ENCODE measurements at regions not wholly inside any gene's neighbourhood (a gene's known extent, or its start where the extent isn't known, plus 50 kb on each side); places are given as distances from the start of the nearest gene placed in this dataset.
A peak's percentile ranks its signal among the peaks of the same experiment; 100 is the strongest.

GRCh38 chr14:66224492-66225178, 261.5 kb upstream of the CCDC196 start:
- Histone ChIP-seq H3K27me3 (ENCODE audit: control insufficient read depth, insufficient read depth, low read length) (no peaks in the 10 kb centered on the region), H3K79me2 (ENCODE audit: control insufficient read depth, insufficient read depth, low read length) (no peaks in the 10 kb centered on the region), H3K4me1 (ENCODE audit: control insufficient read depth, extremely low read depth, insufficient read depth, low read length) (no peaks in the 10 kb centered on the region), H2AFZ (ENCODE audit: low read length) (no peak overlapping the region), H3K36me3 (ENCODE audit: control insufficient read depth, insufficient read depth, low read length) (no peaks in the 10 kb centered on the region), H3K27ac (ENCODE audit: insufficient read depth, low read length) (no peak overlapping the region), H3K4me2 (ENCODE audit: extremely low read depth, insufficient read depth, low read length) (no peak overlapping the region), H4K20me1 (ENCODE audit: control insufficient read depth, extremely low read depth, insufficient read depth, low read length) (no peaks in the 10 kb centered on the region), H3K9ac (ENCODE audit: insufficient read depth, low read length) (no peak overlapping the region), H3K9me3 (ENCODE audit: control insufficient read depth, insufficient read depth, low read depth, low read length) (no peaks in the 10 kb centered on the region), H3K4me3 (replicated peaks in 1 of 4; ENCODE audit: control extremely low read depth in 1 of 4, insufficient read depth in 1 of 4, low read depth in 3 of 4, low read length in 4 of 4) (no peak overlapping the region)
- TF ChIP-seq EZH2 (IDR thresholded peaks at IDR 0.05; ENCODE audit: low read length, missing control alignments): no peak
- TF ChIP-seq, protein P1, sequence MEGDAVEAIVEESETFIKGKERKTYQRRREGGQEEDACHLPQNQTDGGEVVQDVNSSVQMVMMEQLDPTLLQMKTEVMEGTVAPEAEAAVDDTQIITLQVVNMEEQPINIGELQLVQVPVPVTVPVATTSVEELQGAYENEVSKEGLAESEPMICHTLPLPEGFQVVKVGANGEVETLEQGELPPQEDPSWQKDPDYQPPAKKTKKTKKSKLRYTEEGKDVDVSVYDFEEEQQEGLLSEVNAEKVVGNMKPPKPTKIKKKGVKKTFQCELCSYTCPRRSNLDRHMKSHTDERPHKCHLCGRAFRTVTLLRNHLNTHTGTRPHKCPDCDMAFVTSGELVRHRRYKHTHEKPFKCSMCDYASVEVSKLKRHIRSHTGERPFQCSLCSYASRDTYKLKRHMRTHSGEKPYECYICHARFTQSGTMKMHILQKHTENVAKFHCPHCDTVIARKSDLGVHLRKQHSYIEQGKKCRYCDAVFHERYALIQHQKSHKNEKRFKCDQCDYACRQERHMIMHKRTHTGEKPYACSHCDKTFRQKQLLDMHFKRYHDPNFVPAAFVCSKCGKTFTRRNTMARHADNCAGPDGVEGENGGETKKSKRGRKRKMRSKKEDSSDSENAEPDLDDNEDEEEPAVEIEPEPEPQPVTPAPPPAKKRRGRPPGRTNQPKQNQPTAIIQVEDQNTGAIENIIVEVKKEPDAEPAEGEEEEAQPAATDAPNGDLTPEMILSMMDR (conservative IDR thresholded peaks at IDR 0.05 in 1 of 2, IDR thresholded peaks at IDR 0.05 in 1 of 2; ENCODE audit: low read depth in 1 of 2, low read length in 2 of 2): no peak
- DNase-seq (ENCODE audit: low read depth in 2 of 2): no peak

DNA sequence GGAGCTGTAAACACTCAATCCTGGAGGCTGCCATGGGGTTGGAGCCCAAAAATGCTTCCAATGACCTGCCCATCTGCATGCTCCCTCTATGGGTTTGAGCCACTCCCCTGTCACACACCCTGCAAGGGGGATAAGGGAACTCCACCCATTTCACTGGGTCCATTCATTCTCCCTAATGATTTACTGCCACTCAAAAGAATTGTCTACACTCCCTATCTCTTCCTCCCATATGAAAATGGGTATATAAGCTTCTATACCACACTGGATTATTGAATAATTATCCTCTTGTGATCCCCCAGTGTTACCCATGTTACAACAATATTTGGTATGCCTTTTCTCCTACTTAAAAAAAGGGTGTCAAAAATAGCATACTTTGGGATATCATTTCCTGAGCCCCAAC, 260.8 kb upstream of the CCDC196 start:
- no peak for DNase-seq (ENCODE audit: low read depth in 2 of 2)
- H3K27ac ChIP-seq (ENCODE audit: insufficient read depth, low read length): no peak overlapping the region
- no peak overlapping the region for H2AFZ ChIP-seq (ENCODE audit: low read length)

DNA sequence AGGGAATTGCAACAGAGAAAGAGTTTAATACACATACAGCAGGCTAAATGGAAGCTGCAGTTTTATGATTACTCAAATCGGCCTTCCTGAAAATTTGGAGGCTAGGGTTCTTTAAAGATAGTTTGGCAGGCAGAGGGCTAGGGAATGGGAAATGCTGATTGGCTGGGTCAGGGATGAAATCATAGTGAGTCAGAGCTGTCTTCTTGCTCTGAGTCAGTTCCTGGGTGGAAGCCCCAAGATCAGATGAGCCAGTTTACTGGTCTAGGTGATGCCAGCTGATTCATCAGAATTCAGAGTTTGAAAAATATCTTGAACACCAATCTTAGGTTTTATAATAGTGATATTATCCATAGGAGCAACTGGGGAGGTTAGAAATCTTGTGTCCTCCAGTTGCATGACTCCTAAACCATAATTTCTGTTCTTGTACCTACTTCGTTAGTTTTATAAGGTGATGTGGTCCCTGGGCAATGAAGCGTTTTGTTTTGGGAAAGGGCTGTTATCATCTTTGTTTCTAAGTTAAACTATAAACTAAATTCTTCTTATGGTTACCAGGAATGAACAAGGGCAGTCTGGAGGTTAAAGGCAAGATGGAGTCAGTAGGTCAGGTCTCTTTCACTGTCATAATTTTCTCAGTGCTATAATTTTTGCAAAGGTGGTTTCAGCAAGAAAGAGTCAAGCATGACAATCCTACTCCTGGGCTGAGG, 257.8 kb upstream of the CCDC196 start:
- peak; percentile 15 to 77 for DNase-seq (ENCODE audit: low read depth in 2 of 2)
- TF ChIP-seq, protein P1 (conservative IDR thresholded peaks at IDR 0.05 in 1 of 2, IDR thresholded peaks at IDR 0.05 in 1 of 2; ENCODE audit: low read depth in 1 of 2, low read length in 2 of 2): no peak
- no peak for TF ChIP-seq EZH2 (IDR thresholded peaks at IDR 0.05; ENCODE audit: low read length, missing control alignments)
- Histone ChIP-seq H3K27ac (ENCODE audit: insufficient read depth, low read length) (no peak overlapping the region), H3K9ac (ENCODE audit: insufficient read depth, low read length) (no peak overlapping the region), H3K4me3 (replicated peaks in 1 of 4; ENCODE audit: control extremely low read depth in 1 of 4, insufficient read depth in 1 of 4, low read depth in 3 of 4, low read length in 4 of 4) (no peak overlapping the region), H3K4me2 (ENCODE audit: extremely low read depth, insufficient read depth, low read length) (no peak overlapping the region), H3K9me3 (ENCODE audit: control insufficient read depth, insufficient read depth, low read depth, low read length) (no peaks in the 10 kb centered on the region), H3K27me3 (ENCODE audit: control insufficient read depth, insufficient read depth, low read length) (no peaks in the 10 kb centered on the region), H4K20me1 (ENCODE audit: control insufficient read depth, extremely low read depth, insufficient read depth, low read length) (no peaks in the 10 kb centered on the region), H2AFZ (ENCODE audit: low read length) (no peak overlapping the region), H3K4me1 (ENCODE audit: control insufficient read depth, extremely low read depth, insufficient read depth, low read length) (no peaks in the 10 kb centered on the region), H3K36me3 (ENCODE audit: control insufficient read depth, insufficient read depth, low read length) (no peaks in the 10 kb centered on the region), H3K79me2 (ENCODE audit: control insufficient read depth, insufficient read depth, low read length) (no peaks in the 10 kb centered on the region)

More for the DNA sequence above, 260.8 kb upstream of the CCDC196 start:
- no peak overlapping the region for H3K9ac ChIP-seq (ENCODE audit: insufficient read depth, low read length)
- H3K9me3 ChIP-seq (ENCODE audit: control insufficient read depth, insufficient read depth, low read depth, low read length): no peaks in the 10 kb centered on the region
- no peaks in the 10 kb centered on the region for H3K27me3 ChIP-seq (ENCODE audit: control insufficient read depth, insufficient read depth, low read length)
- H3K4me1 ChIP-seq (ENCODE audit: control insufficient read depth, extremely low read depth, insufficient read depth, low read length): no peaks in the 10 kb centered on the region
- H4K20me1 ChIP-seq (ENCODE audit: control insufficient read depth, extremely low read depth, insufficient read depth, low read length): no peaks in the 10 kb centered on the region
- H3K4me2 ChIP-seq (ENCODE audit: extremely low read depth, insufficient read depth, low read length): no peak overlapping the region
- H3K79me2 ChIP-seq (ENCODE audit: control insufficient read depth, insufficient read depth, low read length): no peaks in the 10 kb centered on the region
- H3K36me3 ChIP-seq (ENCODE audit: control insufficient read depth, insufficient read depth, low read length): no peaks in the 10 kb centered on the region
- H3K4me3 ChIP-seq (replicated peaks in 1 of 4; ENCODE audit: control extremely low read depth in 1 of 4, insufficient read depth in 1 of 4, low read depth in 3 of 4, low read length in 4 of 4): no peak overlapping the region
- TF ChIP-seq, protein P1 (conservative IDR thresholded peaks at IDR 0.05 in 1 of 2, IDR thresholded peaks at IDR 0.05 in 1 of 2; ENCODE audit: low read depth in 1 of 2, low read length in 2 of 2): no peak
- TF ChIP-seq EZH2 (IDR thresholded peaks at IDR 0.05; ENCODE audit: low read length, missing control alignments): no peak

Measured in fibroblast of lung (primary cell).